Erythroblast (primary cell): ENCODE measurements at regions not wholly inside any gene's neighbourhood (a gene's known extent, or its start where the extent isn't known, plus 50 kb on each side); places are given as distances from the start of the nearest gene placed in this dataset.

ENCODE experiments used
- GATA1 ChIP-seq: IDR thresholded peaks from 2 replicates; pipeline ENCODE4 v1.6.1; 2011; ENCODE audit warnings: low read depth, mild to moderate bottlenecking, control low read depth, low read length, moderate library complexity
- POLR2A ChIP-seq: IDR thresholded peaks from 2 replicates; pipeline ENCODE4 v1.6.1; 2011; ENCODE audit warnings: mild to moderate bottlenecking, low read length

GRCh38 chr1:229857585-229857984 lies 209.5 kb upstream of the GALNT2 start:
- TF ChIP-seq POLR2A = no peak
- no peak for TF ChIP-seq GATA1
